ENCODE measurements at regions not wholly inside any gene's neighbourhood (a gene's known extent, or its start where the extent isn't known, plus 50 kb on each side); places are given as distances from the start of the nearest gene placed in this dataset.

- TF ChIP-seq CTCF (IDR thresholded peaks at IDR 0.05) = no peak
- no peak for TF ChIP-seq POLR2A (IDR thresholded peaks at IDR 0.05)
Measured at GRCh38 chr1:104702731-104703130, 953.0 kb downstream of the AMY1C start.
